Colonic mucosa (tissue), 4 donors: ENCODE measurements at regions not wholly inside any gene's neighbourhood (a gene's known extent, or its start where the extent isn't known, plus 50 kb on each side); places are given as distances from the start of the nearest gene placed in this dataset.
A peak's percentile ranks its signal among the peaks of the same experiment; 100 is the strongest.
"Not testable (repeated sequence)": the region's sequence is repeated elsewhere in the genome, so short reads cannot be mapped to it uniquely, and the experiment has no call there.

Experiments used
- DNase-seq: peaks from one replicate; pipeline ENCODE4 v3.0.0-alpha.2; 2020
- H3K27ac ChIP-seq: fragments of 200-600 bp; one replicate; pipeline ENCODE4 v1.8.0; 2021
- H3K27me3 ChIP-seq: fragments of 200-600 bp; one replicate; pipeline ENCODE4 v1.8.0; 2021
- H3K36me3 ChIP-seq: fragments of 200-600 bp; one replicate; pipeline ENCODE4 v1.8.0; 2021
- H3K4me1 ChIP-seq: fragments of 200-600 bp; one replicate; pipeline ENCODE4 v1.8.0; 2021; ENCODE audit warnings: mild to moderate bottlenecking
- H3K4me3 ChIP-seq: fragments of 200-600 bp; one replicate; pipeline ENCODE4 v1.8.0; 2021
- H3K9ac ChIP-seq, 2 donors: one replicate each; pipeline ENCODE4 v1.7.0; 2013; ENCODE audit warnings: control low read depth in 2 of 2, low read depth in 2 of 2, low read length in 2 of 2
- H3K9me3 ChIP-seq: fragments of 200-600 bp; one replicate; pipeline ENCODE4 v1.8.0; 2021
- CTCF ChIP-seq: fragments of 200-600 bp; IDR thresholded peaks from one replicate; pipeline ENCODE4 v1.8.0; 2022; ENCODE audit warnings: antibody characterized with exemption, mild to moderate bottlenecking
- intact Hi-C: fragments of 100-400 bp; cut with DNase I; formaldehyde crosslinking; loops from one replicate; pipeline ENCODE4 v1.14.1; 2022
- donor health status: healthy.
- donor health status: DM: no; HTN: no; CAD: no.
- donor health status: DM: no; HTN: no; CAD: no.

- H3K36me3 ChIP-seq = no peaks in the 10 kb centered on the region
- no peak overlapping the region for H3K9ac ChIP-seq
- H3K27ac ChIP-seq = no peak overlapping the region
- intact Hi-C loops = no loop called here
- no peak overlapping the region for H3K4me3 ChIP-seq
- peak; percentile 41 for DNase-seq
- peak; percentile 51 for TF ChIP-seq CTCF
- no peaks in the 10 kb centered on the region for H3K4me1 ChIP-seq
- H3K9me3 ChIP-seq = no peaks in the 10 kb centered on the region
- H3K27me3 ChIP-seq = no peaks in the 10 kb centered on the region
These were observed 250.5 kb downstream of the UACA start for GRCh38 chr15:70512772-70513362.

- H3K4me3 ChIP-seq, H3K36me3 ChIP-seq, H3K4me1 ChIP-seq, H3K27me3 ChIP-seq, H3K9me3 ChIP-seq, DNase-seq, intact Hi-C loops, H3K9ac ChIP-seq, H3K27ac ChIP-seq: not testable (repeated sequence)
These were observed 251.3 kb downstream of the UACA start for GRCh38 chr15:70511972-70512587.

GRCh38 chr15:70510433-70510832 lies 252.9 kb downstream of the UACA start:
- H3K4me1 ChIP-seq = no peaks in the 10 kb centered on the region
- intact Hi-C loops = no loop called here
- TF ChIP-seq CTCF = no peak
- H3K9ac ChIP-seq = no peak overlapping the region
- no peak overlapping the region for H3K27ac ChIP-seq
- no peak for DNase-seq
- no peaks in the 10 kb centered on the region for H3K9me3 ChIP-seq
- H3K36me3 ChIP-seq = no peaks in the 10 kb centered on the region
- H3K4me3 ChIP-seq = no peak overlapping the region
- no peaks in the 10 kb centered on the region for H3K27me3 ChIP-seq

- Histone ChIP-seq H3K27ac (no peak overlapping the region), H3K9me3 (no peaks in the 10 kb centered on the region), H3K4me3 (no peak overlapping the region), H3K4me1 (no peaks in the 10 kb centered on the region), H3K9ac (no peak overlapping the region), H3K27me3 (no peaks in the 10 kb centered on the region), H3K36me3 (no peaks in the 10 kb centered on the region)
- TF ChIP-seq CTCF = no peak
- no peak for DNase-seq
- intact Hi-C loops = no loop called here
These were observed 253.6 kb downstream of the UACA start for GRCh38 chr15:70509731-70510143.

GRCh38 chr15:70509282-70509662 lies 254.1 kb downstream of the UACA start:
- intact Hi-C loops = no loop called here
- H3K4me1 ChIP-seq = no peaks in the 10 kb centered on the region
- H3K4me3 ChIP-seq = no peak overlapping the region
- no peak for TF ChIP-seq CTCF
- H3K27me3 ChIP-seq = no peaks in the 10 kb centered on the region
- H3K9ac ChIP-seq = no peak overlapping the region
- H3K36me3 ChIP-seq = no peaks in the 10 kb centered on the region
- no peaks in the 10 kb centered on the region for H3K9me3 ChIP-seq
- H3K27ac ChIP-seq = no peak overlapping the region
- no peak for DNase-seq

GRCh38 chr15:70508561-70509281 lies 254.6 kb downstream of the UACA start:
- Histone ChIP-seq H3K9ac (no peak overlapping the region), H3K36me3 (no peaks in the 10 kb centered on the region), H3K27ac (no peak overlapping the region), H3K4me3 (no peak overlapping the region), H3K27me3 (no peaks in the 10 kb centered on the region), H3K9me3 (no peaks in the 10 kb centered on the region), H3K4me1 (no peaks in the 10 kb centered on the region)
- intact Hi-C loops = no loop called here
- no peak for TF ChIP-seq CTCF
- DNase-seq = no peak
